Muscle layer of colon (tissue), 2 donors: ENCODE measurements at regions not wholly inside any gene's neighbourhood (a gene's known extent, or its start where the extent isn't known, plus 50 kb on each side); places are given as distances from the start of the nearest gene placed in this dataset.
"Not testable (repeated sequence)": the region's sequence is repeated elsewhere in the genome, so short reads cannot be mapped to it uniquely, and the experiment has no call there.

Experiments used
- H3K27ac ChIP-seq: one replicate; pipeline ENCODE4 v1.7.0; 2013; ENCODE audit warnings: low read depth, mild to moderate bottlenecking, low read length, moderate library complexity
- H3K27me3 ChIP-seq, 2 donors: one replicate each; pipeline ENCODE4 v1.7.0; 2013; ENCODE audit warnings: low read length in 2 of 2, mild to moderate bottlenecking in 2 of 2; ENCODE audit not compliant: insufficient read depth in 2 of 2, control insufficient read depth in 1 of 2
- H3K36me3 ChIP-seq: one replicate; pipeline ENCODE4 v1.7.0; 2013; ENCODE audit warnings: mild to moderate bottlenecking, low read length; ENCODE audit not compliant: insufficient read depth
- H3K4me1 ChIP-seq: one replicate; pipeline ENCODE4 v1.7.0; 2013; ENCODE audit warnings: mild to moderate bottlenecking, low read length; ENCODE audit not compliant: insufficient read depth
- H3K4me3 ChIP-seq, 2 donors: one replicate each; pipeline ENCODE4 v1.7.0; 2013; ENCODE audit warnings: low read length in 2 of 2, low read depth in 1 of 2, mild to moderate bottlenecking in 1 of 2, moderate library complexity in 1 of 2
- H3K9ac ChIP-seq: one replicate; pipeline ENCODE4 v1.7.0; 2013; ENCODE audit warnings: low read length
- H3K9me3 ChIP-seq: one replicate; pipeline ENCODE4 v1.7.0; 2013; ENCODE audit warnings: mild to moderate bottlenecking, low read length
- donor health status: abdominal sarcoma.
- donor health status: Adenocarcinoma of cecum.

- not testable (repeated sequence) for H3K27ac ChIP-seq, H3K36me3 ChIP-seq, H3K9me3 ChIP-seq, H3K9ac ChIP-seq, H3K4me3 ChIP-seq, H3K27me3 ChIP-seq, H3K4me1 ChIP-seq
Measured at GRCh38 chr9:109665736-109666135, 114.3 kb upstream of the PALM2AKAP2 start.

- no peaks in the 10 kb centered on the region for H3K36me3 ChIP-seq
- no peak overlapping the region for H3K27ac ChIP-seq
- no peaks in the 10 kb centered on the region for H3K27me3 ChIP-seq
- no peaks in the 10 kb centered on the region for H3K4me1 ChIP-seq
- H3K9me3 ChIP-seq = no peaks in the 10 kb centered on the region
- H3K9ac ChIP-seq = no peak overlapping the region
- H3K4me3 ChIP-seq = no peak overlapping the region
Measured at GRCh38 chr9:109681301-109681700, 98.7 kb upstream of the PALM2AKAP2 start.

- Histone ChIP-seq H3K9me3 (peaks cover 2% of the 10 kb centered on the region), H3K9ac (no peak overlapping the region), H3K27me3 (no peaks in the 10 kb centered on the region)
Measured at GRCh38 chr9:109682227-109682626, 97.8 kb upstream of the PALM2AKAP2 start.

GRCh38 chr9:109683521-109683920 is 96.5 kb upstream of the PALM2AKAP2 start:
- H3K4me1 ChIP-seq = no peaks in the 10 kb centered on the region

More at GRCh38 chr9:109682227-109682626, 97.8 kb upstream of the PALM2AKAP2 start:
- Histone ChIP-seq H3K4me1 (no peaks in the 10 kb centered on the region), H3K27ac (no peak overlapping the region), H3K36me3 (no peaks in the 10 kb centered on the region), H3K4me3 (no peak overlapping the region)

GRCh38 chr9:109689701-109690100 is 90.3 kb upstream of the PALM2AKAP2 start:
- Histone ChIP-seq H3K4me1 (no peaks in the 10 kb centered on the region), H3K9ac (no peak overlapping the region), H3K27ac (no peak overlapping the region), H3K4me3 (no peak overlapping the region), H3K36me3 (no peaks in the 10 kb centered on the region), H3K9me3 (peaks cover 2% of the 10 kb centered on the region), H3K27me3 (no peaks in the 10 kb centered on the region)

More at GRCh38 chr9:109683521-109683920, 96.5 kb upstream of the PALM2AKAP2 start:
- Histone ChIP-seq H3K4me3 (no peak overlapping the region), H3K9me3 (peaks cover 2% of the 10 kb centered on the region), H3K9ac (no peak overlapping the region), H3K27ac (no peak overlapping the region), H3K36me3 (no peaks in the 10 kb centered on the region), H3K27me3 (no peaks in the 10 kb centered on the region)

DNA sequence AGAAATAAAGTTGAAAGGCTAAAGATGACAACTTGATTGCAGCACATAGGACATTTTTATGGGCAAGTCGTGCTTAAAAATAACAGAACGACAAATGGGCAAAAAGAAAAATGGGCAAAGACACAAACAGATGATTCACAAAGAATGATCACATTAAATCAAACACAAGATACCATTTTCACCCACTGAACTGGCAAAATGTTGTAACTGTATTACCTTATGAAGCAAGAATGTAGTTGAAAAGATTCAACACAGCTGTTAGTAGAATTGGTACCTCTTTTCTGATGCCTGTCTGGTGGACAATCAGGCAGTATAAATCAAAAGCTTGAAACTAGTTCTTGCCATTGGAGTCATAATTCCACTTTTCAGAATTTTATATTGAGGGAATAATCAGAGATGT is 81.0 kb upstream of the PALM2AKAP2 start:
- no peaks in the 10 kb centered on the region for H3K4me1 ChIP-seq
- no peak overlapping the region for H3K27ac ChIP-seq
- H3K9me3 ChIP-seq = no peaks in the 10 kb centered on the region
- no peaks in the 10 kb centered on the region for H3K27me3 ChIP-seq
- no peak overlapping the region for H3K4me3 ChIP-seq
- H3K36me3 ChIP-seq = no peaks in the 10 kb centered on the region
- H3K9ac ChIP-seq = no peak overlapping the region

DNA sequence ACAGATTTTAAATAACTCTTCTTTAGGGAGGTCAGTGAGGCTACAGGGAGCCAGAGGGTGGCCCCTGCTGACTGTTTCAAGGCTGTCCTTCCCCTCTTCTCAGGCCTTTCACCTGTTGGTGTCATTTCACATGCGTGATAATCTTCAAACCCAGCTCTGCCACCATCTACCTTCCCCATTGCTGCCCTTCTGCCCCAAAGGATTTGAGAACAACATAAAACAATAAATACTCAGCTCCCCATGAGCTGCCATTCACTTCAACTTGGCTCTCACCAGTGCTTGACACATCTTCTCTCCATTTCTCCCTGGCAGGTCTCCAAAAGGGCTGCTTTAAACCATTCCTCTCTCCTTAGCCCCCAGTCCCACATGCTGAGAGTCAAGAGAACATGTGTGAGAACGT is 75.5 kb upstream of the PALM2AKAP2 start:
- no peak overlapping the region for H3K4me3 ChIP-seq
- no peak overlapping the region for H3K9ac ChIP-seq
- H3K27ac ChIP-seq = no peak overlapping the region
- H3K9me3 ChIP-seq = no peaks in the 10 kb centered on the region
- H3K27me3 ChIP-seq = no peaks in the 10 kb centered on the region
- peaks cover 13% of the 10 kb centered on the region for H3K4me1 ChIP-seq
- H3K36me3 ChIP-seq = no peaks in the 10 kb centered on the region

DNA sequence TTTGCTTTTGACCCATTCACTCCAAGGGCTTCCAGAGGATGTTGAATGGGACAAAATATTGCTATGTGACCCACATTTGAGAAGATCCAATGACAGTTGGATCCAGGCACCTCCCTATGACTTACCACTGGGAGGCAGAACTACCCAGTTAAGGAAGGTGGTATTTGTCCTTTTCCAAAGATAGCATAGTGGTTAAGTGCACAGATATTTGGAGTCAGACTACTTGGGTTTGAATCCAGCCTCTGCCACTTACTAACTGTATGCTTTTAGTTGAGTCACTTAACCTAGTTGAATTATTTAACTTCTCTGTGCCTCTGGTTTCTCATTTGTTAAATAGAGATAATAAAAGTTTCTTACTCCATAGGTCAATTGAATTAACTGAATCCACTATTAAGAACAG is 74.5 kb upstream of the PALM2AKAP2 start:
- H3K36me3 ChIP-seq = no peaks in the 10 kb centered on the region
- H3K4me1 ChIP-seq = peaks cover 13% of the 10 kb centered on the region
- no peaks in the 10 kb centered on the region for H3K9me3 ChIP-seq
- no peaks in the 10 kb centered on the region for H3K27me3 ChIP-seq
- H3K4me3 ChIP-seq = no peak overlapping the region
- H3K27ac ChIP-seq = no peak overlapping the region
- H3K9ac ChIP-seq = no peak overlapping the region

GRCh38 chr9:109707355-109707754 is 72.6 kb upstream of the PALM2AKAP2 start:
- Histone ChIP-seq H3K9me3 (no peaks in the 10 kb centered on the region), H3K9ac (no peak overlapping the region), H3K4me3 (no peak overlapping the region), H3K4me1 (peaks cover 13% of the 10 kb centered on the region), H3K27me3 (no peaks in the 10 kb centered on the region), H3K36me3 (no peaks in the 10 kb centered on the region), H3K27ac (no peak overlapping the region)

- peaks cover 13% of the 10 kb centered on the region for H3K4me1 ChIP-seq
- no peaks in the 10 kb centered on the region for H3K27me3 ChIP-seq
- H3K36me3 ChIP-seq = no peaks in the 10 kb centered on the region
- no peaks in the 10 kb centered on the region for H3K9me3 ChIP-seq
- H3K27ac ChIP-seq = no peak overlapping the region
- H3K9ac ChIP-seq = no peak overlapping the region
- no peak overlapping the region for H3K4me3 ChIP-seq
Measured at GRCh38 chr9:109708451-109708945, 71.5 kb upstream of the PALM2AKAP2 start.

DNA sequence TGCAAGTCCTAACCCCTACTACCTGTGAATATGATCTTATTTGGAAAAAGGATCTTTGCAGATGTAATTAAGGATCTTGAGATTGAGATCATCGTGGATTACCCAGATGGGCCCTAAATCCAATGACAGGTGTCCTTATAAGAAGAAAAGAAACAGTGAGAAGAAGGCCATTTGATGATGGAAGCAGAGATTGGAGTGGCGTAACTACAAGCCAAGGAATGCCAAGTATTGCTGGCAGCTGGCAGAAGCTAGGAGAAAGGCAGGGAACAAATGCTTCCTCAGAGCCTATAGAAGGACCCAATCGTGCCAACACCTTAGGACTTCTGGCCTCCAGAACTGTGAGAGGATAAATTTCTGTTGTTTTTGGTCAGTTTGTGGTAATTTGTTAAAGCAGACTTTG is 70.1 kb upstream of the PALM2AKAP2 start:
- Histone ChIP-seq H3K9ac (no peak overlapping the region), H3K4me3 (no peak overlapping the region), H3K27me3 (no peaks in the 10 kb centered on the region), H3K4me1 (peaks cover 13% of the 10 kb centered on the region), H3K9me3 (no peaks in the 10 kb centered on the region), H3K27ac (no peak overlapping the region), H3K36me3 (no peaks in the 10 kb centered on the region)

DNA sequence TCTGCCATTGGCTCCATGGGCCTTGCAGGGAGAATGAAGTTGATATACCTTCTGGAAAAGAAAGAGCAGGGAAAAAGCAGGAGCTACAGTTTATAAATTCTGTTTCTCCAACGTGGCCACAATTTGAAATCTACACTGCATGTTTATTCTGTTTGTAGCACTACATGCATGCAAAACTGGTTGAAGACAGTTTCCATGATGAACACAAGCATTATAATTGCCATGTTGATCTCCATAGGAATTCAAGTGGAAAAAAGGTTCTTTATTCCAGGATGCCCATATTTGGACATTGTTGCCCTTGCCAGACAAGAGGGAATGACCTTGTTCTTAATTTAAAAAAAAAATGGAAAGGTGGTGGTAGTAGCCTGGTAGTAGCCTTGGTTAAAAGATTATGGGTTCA is 69.2 kb upstream of the PALM2AKAP2 start:
- H3K9me3 ChIP-seq = no peaks in the 10 kb centered on the region
- no peaks in the 10 kb centered on the region for H3K36me3 ChIP-seq
- peaks cover 13% of the 10 kb centered on the region for H3K4me1 ChIP-seq
- no peaks in the 10 kb centered on the region for H3K27me3 ChIP-seq
- H3K27ac ChIP-seq = no peak overlapping the region
- no peak overlapping the region for H3K9ac ChIP-seq
- no peak overlapping the region for H3K4me3 ChIP-seq
